Naive thymus-derived CD4-positive, alpha-beta T cell (primary cell): ENCODE measurements at regions not wholly inside any gene's neighbourhood (a gene's known extent, or its start where the extent isn't known, plus 50 kb on each side); places are given as distances from the start of the nearest gene placed in this dataset.
"Not testable (repeated sequence)": the region's sequence is repeated elsewhere in the genome, so short reads cannot be mapped to it uniquely, and the experiment has no call there.

Experiments used
- ATAC-seq: fragments of 150-1000 bp; cut with Tn5 transposase; 2 replicates; pipeline ENCODE4 v1.10.0; 2021; ENCODE audit warnings: mild to moderate bottlenecking, moderate library complexity
- CTCF ChIA-PET: fragments of 350-600 bp; sonication (Branson Sonifier 250); formaldehyde crosslinking; loops from one replicate; lab custom pipeline; 2021; ENCODE audit warnings: antibody characterized with exemption; lab: Charles Lee
- POLR2A ChIA-PET: fragments of 350-600 bp; sonication (Branson Sonifier 250); formaldehyde crosslinking; loops from one replicate; lab custom pipeline; 2021; ENCODE audit warnings: antibody characterized with exemption, inconsistent platforms; lab: Charles Lee
- DNase-seq, 9 donors: peaks; one replicate each; pipeline versions ENCODE4 v3.0.0 to v3.0.0-alpha.2; 2020 to 2022; ENCODE audit warnings: mixed read lengths in 1 of 9
- H3K27ac ChIP-seq: one replicate; pipeline ENCODE4 v1.7.0; 2013; ENCODE audit warnings: mild to moderate bottlenecking, low read depth, low read length, moderate library complexity
- H3K27me3 ChIP-seq, 2 donors: one replicate each; pipeline ENCODE4 v1.7.0; 2013; ENCODE audit warnings: low read length in 2 of 2, mild to moderate bottlenecking in 2 of 2, moderate library complexity in 2 of 2; ENCODE audit not compliant: control insufficient read depth in 2 of 2, insufficient read depth in 2 of 2
- H3K36me3 ChIP-seq, 3 experiments: 1 replicate in 2 of 3; 2 replicates in 1 of 3; pipeline ENCODE4 v1.7.0; 2013; ENCODE audit warnings: low read length in 3 of 3, mild to moderate bottlenecking in 3 of 3, moderate library complexity in 1 of 3; ENCODE audit not compliant: insufficient read depth in 3 of 3, control insufficient read depth in 2 of 3
- H3K4me1 ChIP-seq, 2 donors: one replicate each; pipeline ENCODE4 v1.7.0; 2013; ENCODE audit warnings: low read length in 2 of 2, mild to moderate bottlenecking in 2 of 2, moderate library complexity in 1 of 2; ENCODE audit not compliant: control insufficient read depth in 2 of 2, insufficient read depth in 2 of 2
- H3K4me3 ChIP-seq: 2 replicates; pipeline ENCODE4 v1.7.0; 2013; ENCODE audit warnings: mild to moderate bottlenecking, low read length
- H3K9me3 ChIP-seq, 3 experiments: 1 replicate in 2 of 3; 2 replicates in 1 of 3; pipeline ENCODE4 v1.7.0; 2013; ENCODE audit warnings: low read length in 3 of 3; ENCODE audit not compliant: control insufficient read depth in 2 of 3
- H3K27ac Mint-ChIP-seq, 9 donors: one replicate each; pipeline ENCODE4 v1.8.0; 2020 to 2022; ENCODE audit warnings: mixed read lengths in 9 of 9, mild to moderate bottlenecking in 8 of 9, moderate library complexity in 5 of 9, inconsistent platforms in 2 of 9
- H3K27me3 Mint-ChIP-seq, 5 donors: one replicate each; pipeline ENCODE4 v1.8.0; 2021 to 2022; ENCODE audit warnings: mixed read lengths in 5 of 5, mild to moderate bottlenecking in 1 of 5
- H3K36me3 Mint-ChIP-seq, 5 donors: one replicate each; pipeline ENCODE4 v1.8.0; 2020 to 2022; ENCODE audit warnings: mixed read lengths in 5 of 5, mild to moderate bottlenecking in 3 of 5, inconsistent platforms in 1 of 5
- H3K4me1 Mint-ChIP-seq, 7 donors: one replicate each; pipeline ENCODE4 v1.8.0; 2020 to 2022; ENCODE audit warnings: mixed read lengths in 7 of 7, mild to moderate bottlenecking in 3 of 7, inconsistent platforms in 1 of 7
- H3K4me3 Mint-ChIP-seq, 10 donors: one replicate each; pipeline ENCODE4 v1.8.0; 2020 to 2022; ENCODE audit warnings: mild to moderate bottlenecking in 10 of 10, mixed read lengths in 10 of 10, moderate library complexity in 6 of 10, inconsistent platforms in 2 of 10
- H3K9me3 Mint-ChIP-seq, 11 donors: one replicate each; pipeline ENCODE4 v1.8.0; 2020 to 2022; ENCODE audit warnings: mixed read lengths in 11 of 11, mild to moderate bottlenecking in 4 of 11, inconsistent platforms in 1 of 11, moderate library complexity in 1 of 11
- intact Hi-C, 2 donors: fragments of 100-400 bp; cut with micrococcal nuclease; formaldehyde crosslinking; loops; one replicate each; pipeline ENCODE4 v1.15.1; 2023

DNA sequence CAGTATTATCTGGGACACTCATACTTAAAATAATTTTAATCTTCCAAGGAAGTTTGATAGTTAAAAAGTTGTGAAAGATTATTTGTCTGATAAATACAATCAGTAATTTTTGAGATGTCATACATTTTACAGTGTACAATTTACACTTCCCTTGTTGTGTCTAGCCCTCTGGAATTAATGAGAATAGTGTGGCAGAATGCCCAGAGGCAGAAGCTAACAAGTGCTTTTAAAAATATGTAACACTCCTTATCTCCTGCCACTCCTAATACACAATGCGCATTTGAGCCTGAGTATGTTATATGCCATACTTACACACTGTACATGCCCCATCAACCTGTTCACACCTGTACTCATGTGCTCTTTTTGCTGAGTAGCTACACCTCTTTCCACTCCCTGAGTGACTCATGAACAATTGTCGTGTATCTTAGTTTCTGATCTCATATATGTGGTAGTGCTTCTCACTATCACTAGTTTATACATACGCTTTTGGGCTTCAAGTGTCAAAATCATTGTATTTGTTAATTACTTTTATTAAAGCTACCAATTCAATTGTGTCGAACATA is 106.9 kb upstream of the GNAI1 start:
- ATAC-seq = no peak
- Histone ChIP-seq H3K4me3 (no peak overlapping the region), H3K4me1 (no peaks in the 10 kb centered on the region), H3K36me3 (no peaks in the 10 kb centered on the region), H3K9me3 (no peaks in the 10 kb centered on the region), H3K27me3 (no peaks in the 10 kb centered on the region), H3K27ac (no peak overlapping the region)
- ChIA-PET CTCF (no interaction called here), POLR2A (no interaction called here)
- H3K9me3 Mint-ChIP-seq = peaks cover 0 to 12% (median 4%) of the 10 kb centered on the region in 11 donors
- H3K36me3 Mint-ChIP-seq = no peaks in the 10 kb centered on the region
- no peaks in the 10 kb centered on the region for H3K4me1 Mint-ChIP-seq
- no peak overlapping the region for H3K27ac Mint-ChIP-seq
- intact Hi-C loops = no loop called here
- DNase-seq = no peak
- H3K27me3 Mint-ChIP-seq = no peaks in the 10 kb centered on the region
- H3K4me3 Mint-ChIP-seq = no peak overlapping the region

DNA sequence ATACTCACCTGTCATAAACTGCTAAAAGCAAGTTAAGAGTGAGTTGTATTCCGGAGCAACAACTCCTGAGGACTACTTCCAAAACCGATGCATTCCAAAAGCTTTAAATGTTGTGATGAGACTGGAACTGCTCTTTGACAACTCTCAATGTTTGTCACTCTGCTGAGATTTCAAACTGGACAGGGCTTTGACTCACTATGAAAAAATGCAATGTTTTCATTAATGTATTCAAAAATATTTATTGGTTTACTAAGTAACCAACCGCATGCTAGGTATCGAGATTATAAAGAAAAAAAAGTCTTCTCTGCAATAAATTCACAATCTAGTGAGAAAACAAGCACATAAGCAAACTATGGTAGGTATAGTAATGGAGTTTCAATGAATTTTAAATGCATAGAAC is 107.9 kb upstream of the GNAI1 start:
- intact Hi-C loops = no loop called here
- no peaks in the 10 kb centered on the region for H3K36me3 ChIP-seq
- ChIA-PET POLR2A (interaction anchor here (0.6 kb wide), 1 partner anchor 108 kb away, joined by 3 read pairs; no protein-coding TSS in a partner anchor), CTCF (no interaction called here)
- H3K27ac ChIP-seq = no peak overlapping the region
- no peak overlapping the region for H3K4me3 Mint-ChIP-seq
- H3K9me3 Mint-ChIP-seq = peaks cover 0 to 13% (median 6%) of the 10 kb centered on the region in 11 donors
- H3K27me3 ChIP-seq = no peaks in the 10 kb centered on the region
- ATAC-seq (no peak), DNase-seq (no peak)
- H3K36me3 Mint-ChIP-seq = no peaks in the 10 kb centered on the region
- no peak overlapping the region for H3K4me3 ChIP-seq
- no peaks in the 10 kb centered on the region for H3K27me3 Mint-ChIP-seq
- H3K4me1 Mint-ChIP-seq = no peaks in the 10 kb centered on the region
- H3K27ac Mint-ChIP-seq = no peak overlapping the region
- H3K4me1 ChIP-seq = no peaks in the 10 kb centered on the region
- no peaks in the 10 kb centered on the region for H3K9me3 ChIP-seq

DNA sequence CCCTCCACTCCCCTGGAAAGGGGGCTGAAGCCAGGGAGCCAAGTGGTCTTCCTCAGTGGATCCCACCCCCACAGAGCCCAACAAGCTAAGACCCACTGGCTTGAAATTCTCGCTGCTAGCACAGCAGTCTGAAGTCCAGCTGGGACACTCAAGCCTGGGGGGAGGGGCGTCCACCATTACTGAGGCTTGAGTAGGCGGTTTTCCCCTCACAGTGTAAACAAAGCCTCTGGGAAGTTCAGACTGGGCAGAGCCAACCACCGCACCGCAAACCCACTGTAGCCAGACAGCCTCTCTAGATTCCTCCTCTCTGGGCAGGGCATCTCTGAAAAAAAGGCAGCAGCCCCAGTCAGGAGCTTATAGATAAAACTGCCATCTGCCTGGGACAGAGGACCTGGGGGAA is 114.4 kb upstream of the GNAI1 start:
- intact Hi-C loops, H3K4me1 ChIP-seq, DNase-seq, H3K36me3 ChIP-seq, H3K9me3 ChIP-seq, H3K27ac Mint-ChIP-seq, H3K36me3 Mint-ChIP-seq, H3K4me3 Mint-ChIP-seq, H3K27me3 ChIP-seq, POLR2A ChIA-PET, H3K4me1 Mint-ChIP-seq, H3K4me3 ChIP-seq, H3K27ac ChIP-seq, ATAC-seq, H3K27me3 Mint-ChIP-seq: not testable (repeated sequence)
- H3K9me3 Mint-ChIP-seq = peaks cover 0 to 12% (median 5%) of the 10 kb centered on the region in 11 donors
- CTCF ChIA-PET = interaction anchor here (1.2 to 1.8 kb wide), 2 partner anchors 108 to 116 kb away, joined by 3 to 4 read pairs; no protein-coding TSS in a partner anchor

DNA sequence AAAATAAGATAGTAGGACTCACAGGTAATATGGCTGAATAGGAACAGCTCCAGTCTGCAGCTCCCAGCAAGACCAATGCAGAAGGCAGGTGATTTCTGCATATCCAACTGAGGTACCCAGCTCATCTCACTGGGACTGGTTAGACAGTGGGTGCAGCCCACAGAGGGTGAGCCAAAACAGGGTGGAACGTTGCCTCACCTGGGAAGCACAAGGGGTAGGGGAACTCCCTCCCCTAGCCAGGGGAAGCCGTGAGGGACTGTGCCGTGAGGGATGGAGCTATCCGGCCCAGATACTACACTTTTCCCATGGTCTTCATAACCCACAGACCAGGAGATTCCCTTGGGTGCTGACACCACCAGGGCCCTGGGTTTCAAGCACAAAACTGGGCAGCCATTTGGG is 114.8 kb upstream of the GNAI1 start:
- intact Hi-C loops = loop anchor here (1.0 to 10.0 kb wide), 8 partner anchors 111 to 2000 kb away; no protein-coding TSS in a partner anchor
- H3K27me3 Mint-ChIP-seq, H3K36me3 ChIP-seq, POLR2A ChIA-PET, ATAC-seq, H3K27me3 ChIP-seq, H3K4me1 ChIP-seq, H3K4me3 Mint-ChIP-seq, H3K4me3 ChIP-seq, DNase-seq, H3K9me3 ChIP-seq, H3K27ac Mint-ChIP-seq, H3K4me1 Mint-ChIP-seq, H3K36me3 Mint-ChIP-seq, H3K27ac ChIP-seq: not testable (repeated sequence)
- CTCF ChIA-PET = interaction anchor here (1.2 to 1.8 kb wide), 2 partner anchors 107 to 115 kb away, joined by 3 to 4 read pairs; no protein-coding TSS in a partner anchor
- peaks cover 0 to 12% (median 5%) of the 10 kb centered on the region in 11 donors for H3K9me3 Mint-ChIP-seq

DNA sequence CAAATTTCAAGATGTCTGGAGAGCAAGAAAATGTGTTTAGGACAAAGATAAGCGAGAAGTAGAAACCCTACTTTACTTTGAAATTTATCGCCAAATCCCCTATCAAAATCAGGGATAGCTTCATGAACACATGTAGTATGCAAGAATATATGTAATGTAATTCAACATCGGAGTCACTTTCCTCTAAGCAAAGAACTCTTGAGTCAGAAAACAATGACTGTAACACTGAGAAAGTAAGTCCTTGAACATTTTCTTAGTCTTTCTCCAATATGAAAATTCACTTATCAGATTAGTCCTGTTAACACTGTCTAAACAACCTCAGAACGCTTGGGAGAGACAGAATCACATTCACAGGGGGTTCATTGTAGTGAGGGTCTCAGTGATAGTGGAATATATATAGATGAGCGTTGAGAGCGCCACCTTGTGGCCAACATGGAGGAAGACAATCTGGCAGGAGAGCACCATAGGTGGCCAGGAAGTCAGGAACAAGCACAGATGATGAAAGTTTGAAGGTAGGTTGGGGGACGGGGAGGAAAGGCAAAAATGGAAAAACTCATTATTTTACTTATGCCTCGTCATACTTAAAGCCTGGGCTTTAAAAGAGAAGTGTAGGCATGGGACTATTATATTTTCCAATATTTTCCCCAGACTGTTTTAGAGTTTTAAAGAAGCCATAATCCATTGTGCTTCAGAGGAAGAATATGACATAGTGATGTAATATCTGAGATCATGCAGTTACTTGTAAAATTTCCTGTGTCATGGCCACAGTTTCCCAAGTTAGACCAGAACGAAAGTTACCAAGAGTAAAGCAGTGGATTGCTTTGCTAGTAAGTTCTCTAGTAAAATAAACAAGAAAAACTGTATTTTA is 115.5 kb upstream of the GNAI1 start:
- Histone ChIP-seq H3K27ac (no peak overlapping the region), H3K4me3 (no peak overlapping the region), H3K9me3 (no peaks in the 10 kb centered on the region), H3K4me1 (no peaks in the 10 kb centered on the region), H3K27me3 (no peaks in the 10 kb centered on the region), H3K36me3 (no peaks in the 10 kb centered on the region)
- Mint-ChIP-seq H3K4me3 (no peak overlapping the region), H3K27ac (no peak overlapping the region), H3K27me3 (no peaks in the 10 kb centered on the region), H3K9me3 (peaks cover 0 to 12% (median 5%) of the 10 kb centered on the region in 11 donors), H3K4me1 (no peaks in the 10 kb centered on the region), H3K36me3 (no peaks in the 10 kb centered on the region)
- ChIA-PET POLR2A (no interaction called here), CTCF (interaction anchor here (0.8 to 1.8 kb wide), 2 partner anchors 103 to 115 kb away, joined by 3 to 4 read pairs; no protein-coding TSS in a partner anchor)
- intact Hi-C loops = loop anchor here (1.0 to 10.0 kb wide), 8 partner anchors 110 to 1999 kb away; no protein-coding TSS in a partner anchor
- ATAC-seq (peak; percentile 58), DNase-seq (peak in 8 of 9 donors; percentile 8 to 50 (median 26))

DNA sequence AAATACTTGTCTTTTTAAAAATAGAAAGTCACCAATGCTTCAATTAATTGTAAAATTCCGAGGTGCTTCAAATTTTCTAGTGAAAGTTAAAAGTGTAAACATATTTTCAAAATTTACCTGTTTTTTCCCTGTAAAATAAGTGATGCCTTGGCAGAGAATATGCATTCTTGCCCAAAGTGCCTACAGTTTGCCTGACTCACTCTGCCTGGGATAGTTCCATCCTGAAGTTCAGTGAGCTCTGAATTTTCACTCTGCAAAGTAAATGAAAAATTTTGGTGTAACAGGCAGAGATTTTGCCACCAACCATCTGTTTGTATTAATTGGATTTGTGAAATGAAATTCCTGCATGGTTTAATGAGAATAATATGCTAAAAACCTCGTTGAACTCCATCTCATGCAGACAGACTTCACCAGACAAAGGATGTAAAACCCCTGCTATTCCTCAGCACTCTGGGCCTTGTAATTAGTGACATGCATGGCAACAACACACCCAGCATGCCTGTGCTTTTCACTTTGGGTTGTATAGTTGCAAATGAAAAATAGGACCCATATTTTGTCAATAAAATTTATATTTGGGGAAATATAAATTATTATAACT is 117.4 kb upstream of the GNAI1 start:
- ChIA-PET CTCF (no interaction called here), POLR2A (no interaction called here)
- Mint-ChIP-seq H3K4me1 (no peaks in the 10 kb centered on the region), H3K9me3 (peaks cover 0 to 10% (median 0%) of the 10 kb centered on the region in 11 donors), H3K36me3 (no peaks in the 10 kb centered on the region), H3K4me3 (no peak overlapping the region), H3K27ac (no peak overlapping the region), H3K27me3 (no peaks in the 10 kb centered on the region)
- no peak for ATAC-seq
- H3K27me3 ChIP-seq = no peaks in the 10 kb centered on the region
- no peaks in the 10 kb centered on the region for H3K4me1 ChIP-seq
- H3K4me3 ChIP-seq = no peak overlapping the region
- no peaks in the 10 kb centered on the region for H3K9me3 ChIP-seq
- H3K36me3 ChIP-seq = no peaks in the 10 kb centered on the region
- DNase-seq = no peak
- H3K27ac ChIP-seq = no peak overlapping the region
- intact Hi-C loops = loop anchor here in 1 of 2 donors (10.0 kb wide), 1 partner anchor 722 kb away; no protein-coding TSS in a partner anchor
